ENCODE measurements at regions not wholly inside any gene's neighbourhood (a gene's known extent, or its start where the extent isn't known, plus 50 kb on each side); places are given as distances from the start of the nearest gene placed in this dataset.

- no peak for TF ChIP-seq CTCF (IDR thresholded peaks at IDR 0.05)
- no peak for TF ChIP-seq POLR2AphosphoS5 (IDR thresholded peaks at IDR 0.05)
- no peak for TF ChIP-seq POLR2A (IDR thresholded peaks at IDR 0.05)
- TF ChIP-seq EP300 (IDR thresholded peaks at IDR 0.05): no peak
Observed at GRCh38 chr13:30017880-30018279, 167.5 kb upstream of the UBL3 start.
